ENCODE measurements at regions not wholly inside any gene's neighbourhood (a gene's known extent, or its start where the extent isn't known, plus 50 kb on each side); places are given as distances from the start of the nearest gene placed in this dataset.

- TF ChIP-seq CTCF (IDR thresholded peaks at IDR 0.05): no peak
- no peak for TF ChIP-seq EP300 (IDR thresholded peaks at IDR 0.05)
Observed at GRCh38 chr3:26375843-26376530, 246.6 kb upstream of the LRRC3B start.

Data from tibial nerve (tissue), 4 donors.